ENCODE measurements at regions not wholly inside any gene's neighbourhood (a gene's known extent, or its start where the extent isn't known, plus 50 kb on each side); places are given as distances from the start of the nearest gene placed in this dataset.

DNA sequence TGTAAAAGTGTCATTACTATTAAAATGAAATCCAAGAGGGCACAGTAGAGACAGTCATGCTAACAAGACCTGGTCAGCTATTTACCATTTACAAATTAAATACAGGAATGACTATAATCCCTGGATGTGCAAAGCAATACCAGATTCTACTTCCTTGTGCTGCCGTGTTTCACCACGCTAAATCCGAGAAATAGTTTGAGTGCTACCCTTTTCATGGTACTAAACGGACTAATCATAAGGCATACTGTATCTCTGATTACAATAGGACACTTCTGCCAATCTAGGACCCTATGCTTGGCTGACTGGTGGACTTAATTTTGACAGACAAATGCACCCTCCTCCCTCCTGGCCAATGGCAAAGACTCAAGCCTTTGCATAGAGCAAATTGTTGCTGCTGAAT lies 63.0 kb upstream of the NR2F2 start:
- Histone ChIP-seq H3K36me3 (no peaks in the 10 kb centered on the region), H3K4me1 (no peaks in the 10 kb centered on the region), H3K4me3 (ENCODE audit: low read depth, low read length) (no peak overlapping the region), H3K9me3 (no peaks in the 10 kb centered on the region), H3K27me3 (peaks cover 10% of the 10 kb centered on the region)
- TF ChIP-seq, protein P1, sequence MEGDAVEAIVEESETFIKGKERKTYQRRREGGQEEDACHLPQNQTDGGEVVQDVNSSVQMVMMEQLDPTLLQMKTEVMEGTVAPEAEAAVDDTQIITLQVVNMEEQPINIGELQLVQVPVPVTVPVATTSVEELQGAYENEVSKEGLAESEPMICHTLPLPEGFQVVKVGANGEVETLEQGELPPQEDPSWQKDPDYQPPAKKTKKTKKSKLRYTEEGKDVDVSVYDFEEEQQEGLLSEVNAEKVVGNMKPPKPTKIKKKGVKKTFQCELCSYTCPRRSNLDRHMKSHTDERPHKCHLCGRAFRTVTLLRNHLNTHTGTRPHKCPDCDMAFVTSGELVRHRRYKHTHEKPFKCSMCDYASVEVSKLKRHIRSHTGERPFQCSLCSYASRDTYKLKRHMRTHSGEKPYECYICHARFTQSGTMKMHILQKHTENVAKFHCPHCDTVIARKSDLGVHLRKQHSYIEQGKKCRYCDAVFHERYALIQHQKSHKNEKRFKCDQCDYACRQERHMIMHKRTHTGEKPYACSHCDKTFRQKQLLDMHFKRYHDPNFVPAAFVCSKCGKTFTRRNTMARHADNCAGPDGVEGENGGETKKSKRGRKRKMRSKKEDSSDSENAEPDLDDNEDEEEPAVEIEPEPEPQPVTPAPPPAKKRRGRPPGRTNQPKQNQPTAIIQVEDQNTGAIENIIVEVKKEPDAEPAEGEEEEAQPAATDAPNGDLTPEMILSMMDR (IDR thresholded peaks at IDR 0.05; ENCODE audit: low read depth, low read length): no peak
- DNase-seq: no peak

DNA sequence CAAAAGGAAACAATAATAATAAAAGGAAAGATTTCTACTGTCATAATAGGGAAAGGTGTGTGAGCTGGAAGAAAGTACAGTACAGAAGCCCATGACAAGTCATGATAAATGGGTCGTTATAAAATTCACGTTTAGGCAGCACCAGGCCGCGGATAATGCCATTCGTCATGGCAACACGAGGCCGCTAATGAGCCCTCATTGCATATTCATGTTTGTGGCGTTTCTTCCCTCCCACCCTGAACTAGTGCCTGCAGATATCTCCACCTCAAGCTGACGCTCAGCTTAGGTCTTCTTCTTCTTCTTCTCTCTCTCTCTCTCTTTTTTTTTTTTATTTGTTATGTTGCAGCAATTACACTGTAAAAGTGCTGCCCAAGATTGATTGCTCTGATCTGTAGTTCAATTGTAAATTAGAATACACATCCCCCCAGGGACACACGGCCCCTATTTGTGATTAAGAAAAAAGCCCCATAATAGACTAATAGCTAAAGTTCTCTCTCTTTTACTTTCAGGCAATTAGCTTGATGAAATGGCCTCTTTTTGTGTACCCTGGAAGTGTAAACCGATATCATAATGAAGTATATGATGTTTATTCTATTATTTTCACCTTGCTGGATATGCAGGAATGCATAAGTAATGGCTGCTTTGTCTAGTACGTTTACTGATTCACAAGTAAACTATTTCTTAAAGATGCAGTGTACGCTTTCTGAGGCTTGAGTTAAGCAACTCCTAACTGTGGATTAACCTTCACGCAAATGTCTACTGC lies 61.9 kb upstream of the NR2F2 start:
- H3K9me3 ChIP-seq: no peaks in the 10 kb centered on the region
- H3K4me1 ChIP-seq: no peaks in the 10 kb centered on the region
- DNase-seq: no peak
- H3K4me3 ChIP-seq (ENCODE audit: low read depth, low read length): no peak overlapping the region
- peaks cover 10% of the 10 kb centered on the region for H3K27me3 ChIP-seq
- no peaks in the 10 kb centered on the region for H3K36me3 ChIP-seq
- TF ChIP-seq, protein P1 (IDR thresholded peaks at IDR 0.05; ENCODE audit: low read depth, low read length): no peak

DNA sequence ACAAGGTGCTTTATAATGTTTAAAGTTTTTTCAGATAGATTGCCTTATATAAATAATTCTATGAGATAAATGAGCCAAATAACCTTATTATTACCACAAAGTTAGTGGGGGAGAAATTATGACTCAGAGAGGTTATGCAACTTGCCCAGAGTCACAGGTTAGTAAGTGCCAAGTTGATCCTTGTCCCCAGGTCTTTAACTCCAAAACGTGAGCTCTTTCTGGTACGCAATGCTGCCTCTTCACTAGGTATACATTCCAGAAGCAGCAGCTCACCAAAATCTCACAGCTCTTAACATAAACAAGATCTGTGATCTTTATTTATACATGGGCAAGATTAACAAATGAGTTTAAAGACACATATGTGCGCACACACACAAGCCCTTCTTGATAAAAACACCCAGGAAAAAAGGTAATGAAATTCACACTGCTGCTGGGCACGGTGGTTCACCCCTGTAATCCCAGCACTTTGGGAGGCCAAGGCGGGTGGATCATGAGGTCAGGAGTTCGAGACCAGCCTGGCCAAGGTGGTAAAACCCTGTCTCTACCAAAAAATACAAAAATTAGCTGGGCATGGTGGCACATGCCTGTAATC lies 59.8 kb upstream of the NR2F2 start:
- no peak overlapping the region for H3K4me3 ChIP-seq (ENCODE audit: low read depth, low read length)
- no peaks in the 10 kb centered on the region for H3K4me1 ChIP-seq
- no peak for DNase-seq
- no peaks in the 10 kb centered on the region for H3K36me3 ChIP-seq
- no peaks in the 10 kb centered on the region for H3K9me3 ChIP-seq
- peaks cover 10% of the 10 kb centered on the region for H3K27me3 ChIP-seq
- TF ChIP-seq, protein P1 (IDR thresholded peaks at IDR 0.05; ENCODE audit: low read depth, low read length): no peak

DNA sequence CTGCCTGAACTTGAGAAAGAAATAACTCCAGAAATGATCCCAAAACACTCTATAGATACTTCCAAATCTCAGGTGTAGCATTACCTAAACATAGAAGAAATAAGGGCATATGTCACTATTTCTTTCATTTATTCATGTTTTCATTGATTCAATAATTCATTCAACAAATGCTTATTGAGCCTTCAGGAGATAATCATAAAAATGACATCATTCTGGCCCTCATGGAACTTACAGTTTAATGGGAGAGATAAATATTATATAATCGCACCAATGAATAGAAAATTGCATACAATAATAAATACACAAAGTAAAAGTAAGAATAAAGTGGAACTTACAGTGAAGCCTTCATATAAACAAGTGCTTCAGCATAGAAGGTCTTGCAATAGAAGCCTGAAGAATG lies 58.1 kb upstream of the NR2F2 start:
- TF ChIP-seq, protein P1 (IDR thresholded peaks at IDR 0.05; ENCODE audit: low read depth, low read length): no peak
- H3K4me1 ChIP-seq: no peaks in the 10 kb centered on the region
- peaks cover 11% of the 10 kb centered on the region; the same call in 1 of the 2 replicates for H3K27me3 ChIP-seq
- no peak overlapping the region for H3K4me3 ChIP-seq (ENCODE audit: low read depth, low read length)
- H3K9me3 ChIP-seq: no peaks in the 10 kb centered on the region
- DNase-seq: no peak
- H3K36me3 ChIP-seq: no peaks in the 10 kb centered on the region

DNA sequence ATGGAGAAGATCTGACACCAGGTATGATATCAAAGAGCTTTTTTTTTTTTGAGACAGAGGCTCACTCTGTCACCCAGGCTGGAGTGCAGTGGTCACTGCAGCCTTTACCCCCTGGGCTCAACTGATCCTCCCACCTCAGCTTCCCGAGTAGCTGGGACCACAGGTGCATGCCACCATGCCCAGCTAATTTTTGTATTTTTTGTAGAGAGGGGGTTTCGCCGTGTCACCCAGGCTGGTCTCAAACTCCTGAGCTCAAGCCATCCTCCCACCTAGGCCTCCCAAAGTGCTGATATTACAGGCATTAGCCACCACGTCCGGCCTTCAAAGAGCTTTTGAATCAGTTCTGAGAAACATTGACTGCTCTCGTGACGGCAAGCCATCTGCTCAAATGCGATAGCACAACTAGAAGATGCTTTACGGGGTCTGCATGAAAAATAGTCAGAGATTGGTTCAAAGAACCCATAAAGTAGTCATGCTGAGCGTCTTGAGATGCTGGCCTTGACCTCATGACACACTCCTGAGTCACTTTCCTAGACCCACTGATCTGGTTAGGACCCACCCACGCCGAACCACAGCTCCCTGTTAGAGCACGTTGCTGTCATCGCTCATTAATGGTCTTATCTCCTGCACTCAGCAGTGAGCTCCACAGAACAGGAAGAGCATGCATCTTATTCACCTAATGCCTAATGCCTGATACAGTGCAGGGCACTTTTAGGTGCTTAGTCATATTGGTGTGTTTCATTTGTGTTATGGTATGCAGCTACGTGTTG lies 57.0 kb upstream of the NR2F2 start:
- Histone ChIP-seq H3K4me1 (no peaks in the 10 kb centered on the region), H3K9me3 (no peaks in the 10 kb centered on the region), H3K4me3 (ENCODE audit: low read depth, low read length) (no peak overlapping the region), H3K36me3 (no peaks in the 10 kb centered on the region), H3K27me3 (peaks cover 11% of the 10 kb centered on the region; the same call in 1 of the 2 replicates)
- TF ChIP-seq, protein P1 (IDR thresholded peaks at IDR 0.05; ENCODE audit: low read depth, low read length): no peak
- peak; percentile 27 for DNase-seq
